Colonic mucosa (tissue), 4 donors: ENCODE measurements at regions not wholly inside any gene's neighbourhood (a gene's known extent, or its start where the extent isn't known, plus 50 kb on each side); places are given as distances from the start of the nearest gene placed in this dataset.

Source experiments
- DNase-seq: peaks from one replicate; pipeline ENCODE4 v3.0.0-alpha.2; 2020
- H3K27ac ChIP-seq: fragments of 200-600 bp; one replicate; pipeline ENCODE4 v1.8.0; 2021
- H3K27me3 ChIP-seq: fragments of 200-600 bp; one replicate; pipeline ENCODE4 v1.8.0; 2021
- H3K36me3 ChIP-seq: fragments of 200-600 bp; one replicate; pipeline ENCODE4 v1.8.0; 2021
- H3K4me1 ChIP-seq: fragments of 200-600 bp; one replicate; pipeline ENCODE4 v1.8.0; 2021; ENCODE audit warnings: mild to moderate bottlenecking
- H3K4me3 ChIP-seq: fragments of 200-600 bp; one replicate; pipeline ENCODE4 v1.8.0; 2021
- H3K9ac ChIP-seq, 2 donors: one replicate each; pipeline ENCODE4 v1.7.0; 2013; ENCODE audit warnings: control low read depth in 2 of 2, low read depth in 2 of 2, low read length in 2 of 2
- H3K9me3 ChIP-seq: fragments of 200-600 bp; one replicate; pipeline ENCODE4 v1.8.0; 2021
- intact Hi-C: fragments of 100-400 bp; cut with DNase I; formaldehyde crosslinking; loops from one replicate; pipeline ENCODE4 v1.14.1; 2022
- TF ChIP-seq, protein P1 (sequence below): fragments of 200-600 bp; IDR thresholded peaks from one replicate; pipeline ENCODE4 v1.8.0; 2022; ENCODE audit warnings: antibody characterized with exemption, mild to moderate bottlenecking
- donor health status: healthy.
- donor health status: DM: no; HTN: no; CAD: no.
- donor health status: DM: no; HTN: no; CAD: no.

DNA sequence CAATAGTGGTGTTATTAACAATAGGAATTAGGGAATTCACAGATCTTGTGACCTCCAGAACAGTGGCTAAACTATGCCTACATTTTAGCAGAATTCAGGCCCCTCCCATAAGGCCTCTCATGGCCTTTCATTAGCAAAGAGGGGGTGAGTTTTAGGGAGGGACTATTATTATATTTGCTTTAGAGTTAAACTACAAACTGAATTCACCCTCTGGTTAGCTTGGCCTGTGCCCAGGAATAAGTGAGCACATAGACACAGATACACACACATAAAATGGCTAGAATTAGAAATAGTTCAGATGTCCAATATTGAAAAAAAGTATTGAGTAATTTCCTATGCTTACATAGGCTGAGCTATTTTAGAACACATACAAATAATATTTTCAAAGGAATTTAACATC is 818.8 kb upstream of the COBL start:
- TF ChIP-seq, protein P1, sequence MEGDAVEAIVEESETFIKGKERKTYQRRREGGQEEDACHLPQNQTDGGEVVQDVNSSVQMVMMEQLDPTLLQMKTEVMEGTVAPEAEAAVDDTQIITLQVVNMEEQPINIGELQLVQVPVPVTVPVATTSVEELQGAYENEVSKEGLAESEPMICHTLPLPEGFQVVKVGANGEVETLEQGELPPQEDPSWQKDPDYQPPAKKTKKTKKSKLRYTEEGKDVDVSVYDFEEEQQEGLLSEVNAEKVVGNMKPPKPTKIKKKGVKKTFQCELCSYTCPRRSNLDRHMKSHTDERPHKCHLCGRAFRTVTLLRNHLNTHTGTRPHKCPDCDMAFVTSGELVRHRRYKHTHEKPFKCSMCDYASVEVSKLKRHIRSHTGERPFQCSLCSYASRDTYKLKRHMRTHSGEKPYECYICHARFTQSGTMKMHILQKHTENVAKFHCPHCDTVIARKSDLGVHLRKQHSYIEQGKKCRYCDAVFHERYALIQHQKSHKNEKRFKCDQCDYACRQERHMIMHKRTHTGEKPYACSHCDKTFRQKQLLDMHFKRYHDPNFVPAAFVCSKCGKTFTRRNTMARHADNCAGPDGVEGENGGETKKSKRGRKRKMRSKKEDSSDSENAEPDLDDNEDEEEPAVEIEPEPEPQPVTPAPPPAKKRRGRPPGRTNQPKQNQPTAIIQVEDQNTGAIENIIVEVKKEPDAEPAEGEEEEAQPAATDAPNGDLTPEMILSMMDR = no peak
- DNase-seq = no peak
- intact Hi-C loops = no loop called here

GRCh38 chr7:52129278-52129677 is 812.7 kb upstream of the COBL start:
- no peak overlapping the region for H3K27ac ChIP-seq
- intact Hi-C loops = no loop called here
- no peak for DNase-seq
- TF ChIP-seq, protein P1 = no peak
- H3K36me3 ChIP-seq = no peaks in the 10 kb centered on the region
- H3K27me3 ChIP-seq = no peaks in the 10 kb centered on the region
- H3K4me3 ChIP-seq = no peak overlapping the region
- H3K9me3 ChIP-seq = no peaks in the 10 kb centered on the region
- no peaks in the 10 kb centered on the region for H3K4me1 ChIP-seq
- H3K9ac ChIP-seq = no peak overlapping the region

More for the DNA sequence above, 818.8 kb upstream of the COBL start:
- no peak overlapping the region for H3K4me3 ChIP-seq
- H3K27me3 ChIP-seq = no peaks in the 10 kb centered on the region
- H3K9ac ChIP-seq = no peak overlapping the region
- H3K9me3 ChIP-seq = no peaks in the 10 kb centered on the region
- H3K36me3 ChIP-seq = no peaks in the 10 kb centered on the region
- H3K4me1 ChIP-seq = no peaks in the 10 kb centered on the region
- H3K27ac ChIP-seq = no peak overlapping the region

GRCh38 chr7:52120912-52121311 is 804.3 kb upstream of the COBL start:
- Histone ChIP-seq H3K27me3 (no peaks in the 10 kb centered on the region), H3K4me1 (no peaks in the 10 kb centered on the region), H3K9me3 (no peaks in the 10 kb centered on the region), H3K9ac (no peak overlapping the region), H3K36me3 (no peaks in the 10 kb centered on the region), H3K4me3 (no peak overlapping the region), H3K27ac (no peak overlapping the region)
- intact Hi-C loops = no loop called here
- DNase-seq = no peak
- TF ChIP-seq, protein P1 = no peak

DNA sequence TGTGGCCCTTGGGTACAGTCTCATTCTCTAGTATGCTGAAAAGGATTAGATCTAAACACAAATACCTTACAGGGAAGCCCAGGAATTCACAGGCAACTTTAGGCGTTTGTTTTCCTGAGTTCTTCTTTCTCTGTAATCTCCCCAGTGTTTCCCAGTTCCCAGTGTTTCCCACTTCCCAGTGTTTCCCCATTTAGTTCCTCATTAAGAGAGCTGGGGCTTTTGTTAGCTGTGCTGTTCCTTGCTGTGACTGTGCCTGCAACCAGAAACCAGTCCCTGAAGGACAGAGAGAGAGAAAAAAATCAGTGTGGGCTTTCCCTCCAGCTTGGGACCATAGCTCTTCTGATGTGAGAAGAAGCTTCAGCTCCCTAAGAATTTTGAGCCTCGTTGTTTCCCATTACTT is 802.9 kb upstream of the COBL start:
- Histone ChIP-seq H3K4me1 (no peaks in the 10 kb centered on the region), H3K27ac (no peak overlapping the region), H3K36me3 (no peaks in the 10 kb centered on the region), H3K27me3 (no peaks in the 10 kb centered on the region), H3K4me3 (no peak overlapping the region), H3K9me3 (no peaks in the 10 kb centered on the region), H3K9ac (no peak overlapping the region)
- TF ChIP-seq, protein P1 = no peak
- DNase-seq = no peak
- intact Hi-C loops = no loop called here

DNA sequence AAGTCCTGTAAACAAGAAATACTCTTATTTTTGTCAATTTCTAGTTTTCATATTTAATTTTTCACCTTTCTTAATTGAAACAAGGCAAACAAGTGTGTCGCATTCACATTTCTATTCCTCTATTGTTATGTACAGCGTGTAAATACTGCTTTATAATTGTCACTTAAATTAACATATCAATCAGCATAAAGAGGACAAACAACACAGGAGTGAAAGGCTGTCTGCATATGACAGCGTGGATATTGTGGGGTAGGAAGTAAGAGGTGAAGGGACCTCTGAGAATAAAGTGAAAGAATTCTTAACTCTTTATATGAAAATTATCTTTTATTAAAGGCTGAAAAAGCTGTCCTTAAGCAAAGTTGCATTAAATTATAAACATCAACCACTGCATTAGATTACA is 797.9 kb upstream of the COBL start:
- Histone ChIP-seq H3K9me3 (no peaks in the 10 kb centered on the region), H3K9ac (no peak overlapping the region), H3K27me3 (no peaks in the 10 kb centered on the region), H3K36me3 (no peaks in the 10 kb centered on the region), H3K27ac (no peak overlapping the region), H3K4me1 (no peaks in the 10 kb centered on the region), H3K4me3 (no peak overlapping the region)
- DNase-seq = no peak
- intact Hi-C loops = no loop called here
- TF ChIP-seq, protein P1 = no peak

DNA sequence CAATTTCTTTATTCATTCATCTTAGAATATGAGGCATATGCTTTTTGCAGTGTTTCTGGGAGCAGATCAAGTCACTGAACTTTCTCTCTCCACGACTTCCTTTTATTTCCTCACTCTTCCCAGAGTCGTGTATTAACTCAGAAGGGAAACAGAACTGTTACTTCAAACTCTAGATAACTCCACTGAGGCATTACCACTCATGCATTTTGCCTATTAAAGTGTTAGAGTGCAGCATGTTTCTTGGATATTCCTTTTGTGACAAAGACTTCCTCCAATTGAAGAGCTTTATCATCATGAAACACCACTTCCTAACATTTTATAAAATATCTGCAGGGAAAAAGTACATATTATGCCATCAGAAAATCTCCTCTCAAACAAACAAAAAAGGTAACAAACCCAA is 797.4 kb upstream of the COBL start:
- no peaks in the 10 kb centered on the region for H3K4me1 ChIP-seq
- intact Hi-C loops = no loop called here
- no peaks in the 10 kb centered on the region for H3K27me3 ChIP-seq
- no peak overlapping the region for H3K27ac ChIP-seq
- H3K9me3 ChIP-seq = no peaks in the 10 kb centered on the region
- TF ChIP-seq, protein P1 = no peak
- H3K4me3 ChIP-seq = no peak overlapping the region
- DNase-seq = no peak
- no peak overlapping the region for H3K9ac ChIP-seq
- H3K36me3 ChIP-seq = no peaks in the 10 kb centered on the region
